ENCODE measurements at regions not wholly inside any gene's neighbourhood (a gene's known extent, or its start where the extent isn't known, plus 50 kb on each side); places are given as distances from the start of the nearest gene placed in this dataset.

DNA sequence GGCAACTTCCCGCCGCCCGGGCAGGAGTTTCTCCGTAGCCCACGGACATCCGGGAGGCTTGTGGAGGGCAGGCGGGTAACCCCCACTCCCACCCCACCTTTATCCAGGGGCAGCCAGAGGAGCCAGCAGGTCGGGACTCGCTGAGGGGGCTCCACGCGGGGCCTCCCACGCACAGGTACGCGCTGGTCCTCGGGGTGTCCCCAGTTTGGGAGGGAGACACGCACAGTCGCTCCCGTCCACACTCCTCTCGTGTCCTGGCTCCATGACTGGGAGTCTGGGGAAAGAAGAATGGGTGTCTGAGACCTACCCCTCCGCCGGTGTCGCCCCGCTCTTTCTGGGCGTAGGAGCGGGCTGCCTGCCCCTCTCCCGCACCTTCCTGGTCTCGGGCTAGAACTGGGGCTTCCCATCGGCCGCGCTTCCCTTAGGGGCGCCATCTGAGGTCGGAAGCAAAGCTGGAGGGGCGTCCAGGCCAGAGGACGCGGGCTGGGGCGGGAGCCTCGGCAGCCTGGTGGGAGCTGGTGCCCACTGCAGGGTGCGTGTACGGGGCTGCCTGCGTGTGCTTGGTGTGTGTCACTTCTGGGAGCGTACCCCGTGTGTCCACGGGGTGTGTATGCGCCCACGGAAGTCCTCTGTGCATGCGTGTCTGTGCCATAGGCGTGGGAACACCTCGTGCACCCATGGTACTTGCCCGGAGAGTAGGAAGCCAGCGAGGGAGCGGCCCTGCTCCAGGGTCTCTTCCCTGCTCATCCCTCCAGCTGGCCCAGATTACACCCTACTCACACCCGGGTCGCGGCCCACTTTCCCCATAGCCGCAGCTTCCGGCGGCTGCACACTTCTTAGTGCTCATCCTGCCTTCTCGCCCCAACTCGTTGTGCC, 73.0 kb upstream of the LEP start:
- DNase-seq (ENCODE audit: low read depth in 2 of 2) = no peak

GRCh38 chr7:128168667-128169210, 72.3 kb upstream of the LEP start:
- DNase-seq (ENCODE audit: low read depth in 2 of 2) = no peak

DNA sequence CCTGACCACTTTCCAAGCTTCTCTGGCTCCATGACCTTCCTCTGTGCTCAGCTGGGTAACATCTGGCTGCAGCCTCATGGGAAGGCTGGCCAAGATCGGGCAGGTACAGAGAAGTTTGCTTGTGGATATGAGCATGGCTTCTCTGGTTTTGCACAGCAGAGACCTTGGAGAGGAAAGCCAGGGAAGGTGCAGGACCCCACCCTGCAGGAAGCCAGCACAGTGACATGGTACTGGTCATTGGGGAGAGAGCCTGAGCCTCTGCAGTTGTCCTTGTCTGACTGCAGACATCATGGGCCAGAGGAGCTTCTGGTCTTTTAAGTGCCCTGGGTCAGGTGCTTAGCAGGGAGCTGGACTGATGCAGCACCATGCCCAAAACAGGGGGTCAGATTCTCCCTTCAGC, 70.6 kb upstream of the LEP start:
- no peak for DNase-seq (ENCODE audit: low read depth in 2 of 2)

DNA sequence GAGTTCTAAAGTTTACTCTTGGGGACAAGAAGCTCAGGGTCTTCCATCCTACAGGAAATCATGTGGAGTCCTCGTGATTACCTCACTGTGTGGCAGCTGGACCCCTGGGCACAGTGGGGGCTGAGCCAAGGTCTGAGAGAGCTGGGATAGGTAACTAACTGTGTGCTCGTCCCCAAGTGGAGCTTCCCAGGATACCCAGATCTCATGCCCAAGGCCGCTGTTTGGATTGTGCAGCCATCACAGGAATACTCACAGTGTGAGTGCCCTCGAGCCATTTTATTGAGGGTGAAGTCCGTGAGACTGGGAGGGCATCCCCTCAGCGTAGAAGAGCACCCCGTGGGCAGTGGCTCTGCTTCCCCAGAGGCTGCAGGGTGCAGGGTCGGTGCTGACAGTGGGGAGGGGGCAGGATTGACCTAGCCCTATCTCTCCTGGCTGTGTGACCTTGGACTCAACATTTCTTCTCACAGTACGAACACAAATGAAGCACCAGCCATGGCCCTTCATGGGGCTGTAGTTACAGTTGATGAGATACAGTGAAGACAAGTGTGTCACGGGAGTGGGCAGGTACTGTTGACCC, 69.6 kb upstream of the LEP start:
- no peak for DNase-seq (ENCODE audit: low read depth in 2 of 2)

- DNase-seq (ENCODE audit: low read depth in 2 of 2) = no peak
Observed at GRCh38 chr7:128172151-128172550, 68.9 kb upstream of the LEP start.

DNA sequence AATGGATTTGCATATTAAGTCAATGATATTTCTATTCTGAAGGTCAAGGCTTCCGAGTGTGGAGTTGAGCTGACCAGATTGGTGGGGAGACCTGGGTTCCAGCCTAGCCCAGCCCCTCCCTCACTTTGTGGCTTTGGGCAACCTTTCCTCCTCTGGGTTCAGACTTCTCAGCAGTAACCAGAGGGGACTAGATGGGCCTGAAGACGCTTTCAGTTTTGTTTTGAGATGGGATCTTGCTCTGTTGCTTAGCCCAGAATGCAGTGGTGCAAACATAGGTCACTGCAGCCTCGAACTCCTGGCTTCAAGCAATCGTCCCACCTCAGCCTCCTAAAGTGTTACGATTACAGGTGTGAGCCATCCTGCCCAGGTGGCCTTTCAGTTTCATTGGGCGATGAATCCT, 68.1 kb upstream of the LEP start:
- no peak for DNase-seq (ENCODE audit: low read depth in 2 of 2)

GRCh38 chr7:128174386-128174785, 66.7 kb upstream of the LEP start:
- DNase-seq (ENCODE audit: low read depth in 2 of 2) = no peak

- no peak for DNase-seq (ENCODE audit: low read depth in 2 of 2)
Observed at GRCh38 chr7:128176696-128177095, 64.4 kb upstream of the LEP start.

- DNase-seq (ENCODE audit: low read depth in 2 of 2) = no peak
Observed at GRCh38 chr7:128177768-128178550, 63.1 kb upstream of the LEP start.

DNA sequence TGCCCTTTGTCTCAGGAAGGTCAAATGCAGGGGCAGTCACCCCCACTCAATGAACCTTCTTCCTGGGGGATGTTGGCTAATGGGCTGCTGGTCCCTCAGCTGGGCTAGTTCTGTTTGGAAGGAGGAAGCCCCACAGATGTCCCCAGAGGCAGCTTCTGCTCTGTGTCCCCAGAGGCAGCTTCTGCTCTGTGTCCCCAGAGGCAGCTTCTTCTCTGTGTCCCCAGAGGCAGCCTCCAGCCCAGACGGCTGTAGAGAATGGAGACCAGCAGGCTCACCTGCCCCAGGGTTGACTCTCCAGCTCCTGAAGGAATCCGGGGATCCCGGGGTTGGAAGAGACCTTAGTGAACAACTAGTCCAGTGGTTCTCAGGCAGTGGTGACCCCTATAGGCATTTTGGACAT, 62.5 kb upstream of the LEP start:
- no peak for DNase-seq (ENCODE audit: low read depth in 2 of 2)

GRCh38 chr7:128188396-128189230, 52.5 kb upstream of the LEP start:
- no peak for DNase-seq (ENCODE audit: low read depth in 2 of 2)

GRCh38 chr7:128189231-128189930, 51.7 kb upstream of the LEP start:
- DNase-seq (ENCODE audit: low read depth in 2 of 2) = no peak

DNA sequence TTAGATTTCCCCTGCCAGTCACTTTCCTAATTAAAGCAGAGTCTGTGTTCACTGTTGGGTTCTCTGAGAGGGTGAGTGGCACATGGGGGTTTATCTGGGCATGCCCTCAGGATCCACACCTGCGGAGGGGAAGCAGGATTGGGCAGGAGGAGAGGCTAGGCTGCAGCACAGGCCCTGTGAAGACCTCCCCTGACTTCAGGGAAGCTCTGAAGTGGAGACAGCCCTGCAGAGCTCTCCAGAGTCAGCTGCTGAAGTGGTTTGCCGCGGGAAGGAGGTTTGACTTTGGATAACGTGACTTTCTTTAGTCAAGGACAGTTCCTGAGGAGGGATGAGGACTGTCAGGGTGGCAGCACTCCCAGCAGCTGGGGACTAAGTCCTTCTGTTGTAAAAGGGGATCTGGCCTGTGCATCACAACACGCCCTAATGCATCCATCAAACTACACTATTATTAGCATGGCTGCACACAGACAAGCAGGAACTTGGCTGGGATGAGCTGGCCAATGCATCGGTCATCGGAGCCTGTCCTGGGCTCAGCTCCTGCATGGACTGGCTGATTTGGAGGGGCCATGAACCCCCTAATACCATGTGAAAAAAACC, 50.9 kb upstream of the LEP start:
- DNase-seq (ENCODE audit: low read depth in 2 of 2) = no peak

- no peak for DNase-seq (ENCODE audit: low read depth in 2 of 2)
Observed at GRCh38 chr7:128191136-128191844, 49.8 kb upstream of the LEP start.
